HCT116 (cell line): ENCODE measurements at regions not wholly inside any gene's neighbourhood (a gene's known extent, or its start where the extent isn't known, plus 50 kb on each side); places are given as distances from the start of the nearest gene placed in this dataset.
"Not testable (repeated sequence)": the region's sequence is repeated elsewhere in the genome, so short reads cannot be mapped to it uniquely, and the experiment has no call there.

Experiments used
- CEBPB ChIP-seq: IDR thresholded peaks from 2 replicates; pipeline ENCODE4 v1.6.1; 2012; ENCODE audit warnings: low read depth
- EGR1 ChIP-seq: IDR thresholded peaks from 2 replicates; pipeline ENCODE4 v1.6.1; 2012; ENCODE audit warnings: low read depth
- EZH2 ChIP-seq: fragments of 200-600 bp; sonication (generic); IDR thresholded peaks from 2 replicates; pipeline ENCODE4 v1.6.1; 2017; ENCODE audit warnings: antibody characterized with exemption, mixed run types
- EZH2phosphoT487 ChIP-seq: fragments of 200-600 bp; IDR thresholded peaks from 2 replicates; pipeline ENCODE4 v1.6.1; 2018; ENCODE audit warnings: antibody characterized with exemption, borderline replicate concordance
- MAX ChIP-seq: IDR thresholded peaks from 2 replicates; pipeline ENCODE4 v1.6.1; 2012
- POLR2A ChIP-seq: IDR thresholded peaks from 2 replicates; pipeline ENCODE4 v1.7.0; 2011; ENCODE audit warnings: borderline replicate concordance; ENCODE audit not compliant: insufficient read depth, insufficient read length; ENCODE audit errors: extremely low read depth
- POLR2AphosphoS5 ChIP-seq: IDR thresholded peaks from 2 replicates; pipeline ENCODE4 v1.6.1; 2011; ENCODE audit warnings: mild to moderate bottlenecking, low read depth, low read length, moderate library complexity
- SIN3A ChIP-seq: IDR thresholded peaks from 2 replicates; pipeline ENCODE4 v1.6.1; 2012; ENCODE audit warnings: low read depth
- TCF7L2 ChIP-seq: IDR thresholded peaks from 2 replicates; pipeline ENCODE4 v1.7.0; 2011; ENCODE audit warnings: borderline replicate concordance, inconsistent platforms; ENCODE audit not compliant: insufficient read depth, insufficient read length; ENCODE audit errors: extremely low read depth
- YY1 ChIP-seq: IDR thresholded peaks from 2 replicates; pipeline ENCODE4 v1.6.1; 2011; ENCODE audit warnings: low read length, low read depth, moderate library complexity, mild to moderate bottlenecking; ENCODE audit not compliant: insufficient replicate concordance; ENCODE audit errors: extremely low read depth
- TF ChIP-seq, protein P1 (sequence below), 3 experiments: fragments of 200-600 bp in 1 of 3; sonication (generic) in 1 of 3; IDR thresholded peaks in 2 of 3; conservative IDR thresholded peaks in 1 of 3; 2 replicates each; pipeline ENCODE4 v1.5.1; 2012 to 2017; ENCODE audit warnings: low read depth in 2 of 3, low read length in 2 of 3, antibody characterized with exemption in 1 of 3, borderline replicate concordance in 1 of 3, control low read depth in 1 of 3, mild to moderate bottlenecking in 1 of 3, mixed read lengths in 1 of 3, mixed run types in 1 of 3, moderate library complexity in 1 of 3; ENCODE audit not compliant: insufficient read depth in 1 of 3
- TF ChIP-seq, protein P2 (sequence below): IDR thresholded peaks from 2 replicates; pipeline ENCODE4 v1.6.1; 2012; ENCODE audit warnings: low read depth

DNA sequence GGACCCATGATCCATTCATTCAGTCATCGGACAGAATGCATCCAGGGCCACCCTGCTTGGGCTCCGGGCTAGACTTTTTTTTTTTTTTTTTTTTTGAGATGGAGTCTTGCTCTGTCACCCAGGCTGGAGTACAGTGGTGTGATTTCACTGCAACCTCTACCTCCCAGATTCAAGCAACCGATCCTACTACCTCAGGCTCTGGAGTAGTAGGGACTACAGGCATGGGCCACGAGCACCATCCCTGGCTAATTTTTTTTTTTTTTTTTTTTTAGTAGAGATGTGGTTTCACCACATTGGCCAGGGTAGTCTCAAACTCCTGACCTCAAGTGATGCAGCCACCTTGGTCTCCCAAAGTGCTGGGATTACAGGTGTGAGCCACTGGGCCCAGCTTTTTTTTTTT lies 65.1 kb downstream of the CCNE1 start:
- TF ChIP-seq, protein P1, sequence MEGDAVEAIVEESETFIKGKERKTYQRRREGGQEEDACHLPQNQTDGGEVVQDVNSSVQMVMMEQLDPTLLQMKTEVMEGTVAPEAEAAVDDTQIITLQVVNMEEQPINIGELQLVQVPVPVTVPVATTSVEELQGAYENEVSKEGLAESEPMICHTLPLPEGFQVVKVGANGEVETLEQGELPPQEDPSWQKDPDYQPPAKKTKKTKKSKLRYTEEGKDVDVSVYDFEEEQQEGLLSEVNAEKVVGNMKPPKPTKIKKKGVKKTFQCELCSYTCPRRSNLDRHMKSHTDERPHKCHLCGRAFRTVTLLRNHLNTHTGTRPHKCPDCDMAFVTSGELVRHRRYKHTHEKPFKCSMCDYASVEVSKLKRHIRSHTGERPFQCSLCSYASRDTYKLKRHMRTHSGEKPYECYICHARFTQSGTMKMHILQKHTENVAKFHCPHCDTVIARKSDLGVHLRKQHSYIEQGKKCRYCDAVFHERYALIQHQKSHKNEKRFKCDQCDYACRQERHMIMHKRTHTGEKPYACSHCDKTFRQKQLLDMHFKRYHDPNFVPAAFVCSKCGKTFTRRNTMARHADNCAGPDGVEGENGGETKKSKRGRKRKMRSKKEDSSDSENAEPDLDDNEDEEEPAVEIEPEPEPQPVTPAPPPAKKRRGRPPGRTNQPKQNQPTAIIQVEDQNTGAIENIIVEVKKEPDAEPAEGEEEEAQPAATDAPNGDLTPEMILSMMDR (IDR thresholded peaks at IDR 0.05 in 2 of 3, conservative IDR thresholded peaks at IDR 0.05 in 1 of 3; ENCODE audit: borderline replicate concordance in 1 of 3, insufficient read depth in 1 of 3, low read depth in 2 of 3, low read length in 2 of 3): not testable (repeated sequence)
- TF ChIP-seq TCF7L2, SIN3A, POLR2A, EZH2, POLR2AphosphoS5, CEBPB, MAX, EGR1, EZH2phosphoT487, YY1: not testable (repeated sequence)
- TF ChIP-seq, protein P2, sequence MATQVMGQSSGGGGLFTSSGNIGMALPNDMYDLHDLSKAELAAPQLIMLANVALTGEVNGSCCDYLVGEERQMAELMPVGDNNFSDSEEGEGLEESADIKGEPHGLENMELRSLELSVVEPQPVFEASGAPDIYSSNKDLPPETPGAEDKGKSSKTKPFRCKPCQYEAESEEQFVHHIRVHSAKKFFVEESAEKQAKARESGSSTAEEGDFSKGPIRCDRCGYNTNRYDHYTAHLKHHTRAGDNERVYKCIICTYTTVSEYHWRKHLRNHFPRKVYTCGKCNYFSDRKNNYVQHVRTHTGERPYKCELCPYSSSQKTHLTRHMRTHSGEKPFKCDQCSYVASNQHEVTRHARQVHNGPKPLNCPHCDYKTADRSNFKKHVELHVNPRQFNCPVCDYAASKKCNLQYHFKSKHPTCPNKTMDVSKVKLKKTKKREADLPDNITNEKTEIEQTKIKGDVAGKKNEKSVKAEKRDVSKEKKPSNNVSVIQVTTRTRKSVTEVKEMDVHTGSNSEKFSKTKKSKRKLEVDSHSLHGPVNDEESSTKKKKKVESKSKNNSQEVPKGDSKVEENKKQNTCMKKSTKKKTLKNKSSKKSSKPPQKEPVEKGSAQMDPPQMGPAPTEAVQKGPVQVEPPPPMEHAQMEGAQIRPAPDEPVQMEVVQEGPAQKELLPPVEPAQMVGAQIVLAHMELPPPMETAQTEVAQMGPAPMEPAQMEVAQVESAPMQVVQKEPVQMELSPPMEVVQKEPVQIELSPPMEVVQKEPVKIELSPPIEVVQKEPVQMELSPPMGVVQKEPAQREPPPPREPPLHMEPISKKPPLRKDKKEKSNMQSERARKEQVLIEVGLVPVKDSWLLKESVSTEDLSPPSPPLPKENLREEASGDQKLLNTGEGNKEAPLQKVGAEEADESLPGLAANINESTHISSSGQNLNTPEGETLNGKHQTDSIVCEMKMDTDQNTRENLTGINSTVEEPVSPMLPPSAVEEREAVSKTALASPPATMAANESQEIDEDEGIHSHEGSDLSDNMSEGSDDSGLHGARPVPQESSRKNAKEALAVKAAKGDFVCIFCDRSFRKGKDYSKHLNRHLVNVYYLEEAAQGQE: not testable (repeated sequence)
